Astrocyte (in vitro differentiated cells and primary cell): ENCODE measurements at regions not wholly inside any gene's neighbourhood (a gene's known extent, or its start where the extent isn't known, plus 50 kb on each side); places are given as distances from the start of the nearest gene placed in this dataset.

ENCODE experiments used
- EZH2 ChIP-seq: IDR thresholded peaks from 2 replicates; pipeline ENCODE4 v1.6.1; 2012; ENCODE audit warnings: mild to moderate bottlenecking, low read length, inconsistent platforms; ENCODE audit not compliant: insufficient read depth
- TF ChIP-seq, protein P1 (sequence below): IDR thresholded peaks from 2 replicates; pipeline ENCODE4 v1.5.1; 2011; ENCODE audit warnings: low read depth, mild to moderate bottlenecking, inconsistent platforms, low read length, moderate library complexity; ENCODE audit not compliant: insufficient read depth

- TF ChIP-seq, protein P1, sequence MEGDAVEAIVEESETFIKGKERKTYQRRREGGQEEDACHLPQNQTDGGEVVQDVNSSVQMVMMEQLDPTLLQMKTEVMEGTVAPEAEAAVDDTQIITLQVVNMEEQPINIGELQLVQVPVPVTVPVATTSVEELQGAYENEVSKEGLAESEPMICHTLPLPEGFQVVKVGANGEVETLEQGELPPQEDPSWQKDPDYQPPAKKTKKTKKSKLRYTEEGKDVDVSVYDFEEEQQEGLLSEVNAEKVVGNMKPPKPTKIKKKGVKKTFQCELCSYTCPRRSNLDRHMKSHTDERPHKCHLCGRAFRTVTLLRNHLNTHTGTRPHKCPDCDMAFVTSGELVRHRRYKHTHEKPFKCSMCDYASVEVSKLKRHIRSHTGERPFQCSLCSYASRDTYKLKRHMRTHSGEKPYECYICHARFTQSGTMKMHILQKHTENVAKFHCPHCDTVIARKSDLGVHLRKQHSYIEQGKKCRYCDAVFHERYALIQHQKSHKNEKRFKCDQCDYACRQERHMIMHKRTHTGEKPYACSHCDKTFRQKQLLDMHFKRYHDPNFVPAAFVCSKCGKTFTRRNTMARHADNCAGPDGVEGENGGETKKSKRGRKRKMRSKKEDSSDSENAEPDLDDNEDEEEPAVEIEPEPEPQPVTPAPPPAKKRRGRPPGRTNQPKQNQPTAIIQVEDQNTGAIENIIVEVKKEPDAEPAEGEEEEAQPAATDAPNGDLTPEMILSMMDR = no peak
- no peak for TF ChIP-seq EZH2
These were observed 76.1 kb upstream of the PPP2R5A start for GRCh38 chr1:212208978-212209644.
